Suprapubic skin (tissue), 3 donors: ENCODE measurements at regions not wholly inside any gene's neighbourhood (a gene's known extent, or its start where the extent isn't known, plus 50 kb on each side); places are given as distances from the start of the nearest gene placed in this dataset.
"Not testable (repeated sequence)": the region's sequence is repeated elsewhere in the genome, so short reads cannot be mapped to it uniquely, and the experiment has no call there.

ENCODE experiments used
- CTCF ChIP-seq, 2 donors: fragments of 200-600 bp in 1 of 2; fragments of 450-650 bp in 1 of 2; sonication (generic) in 1 of 2; IDR thresholded peaks; one replicate each; pipeline ENCODE4 v1.5.1; 2016 to 2019; ENCODE audit warnings: antibody characterized with exemption in 2 of 2, mild to moderate bottlenecking in 1 of 2, moderate library complexity in 1 of 2
- EP300 ChIP-seq: sonication (generic); formaldehyde crosslinking; IDR thresholded peaks from one replicate; pipeline ENCODE4 v1.6.1; 2017; ENCODE audit warnings: antibody characterized with exemption

GRCh38 chr3:195967387-195967720 lies 59.0 kb upstream of the TNK2 start:
- TF ChIP-seq EP300; CTCF (IDR thresholded peaks at IDR 0.05): not testable (repeated sequence)
